HCT116 (cell line): ENCODE measurements at regions not wholly inside any gene's neighbourhood (a gene's known extent, or its start where the extent isn't known, plus 50 kb on each side); places are given as distances from the start of the nearest gene placed in this dataset.

Source experiments
- ATAC-seq: fragments of 200-7000 bp; cut with Tn5 transposase; 2 replicates; pipeline ENCODE4 v1.9.1; 2020; ENCODE audit warnings: mild to moderate bottlenecking, moderate library complexity
- BruUV-seq: library from RNA; stranded (reverse); fragments of 400-500 nt; replicated peaks from 2 replicates; lab custom pipeline; 2021; lab: Mats Ljungman, UMichigan
- CTCF ChIA-PET: fragments of 300-600 bp; sonication (Branson Sonifier 250); formaldehyde crosslinking; loops from one replicate; lab custom pipeline; 2021; ENCODE audit warnings: antibody characterized with exemption; lab: Charles Lee
- POLR2A ChIA-PET: fragments of 300-600, 350-600 bp; sonication (Branson Sonifier 250); formaldehyde crosslinking; loops from one replicate; lab custom pipeline; 2021; ENCODE audit warnings: antibody characterized with exemption; lab: Charles Lee
- RAD21 ChIA-PET, 2 experiments: fragments of 300-600 bp; sonication (Branson Sonifier 250); formaldehyde crosslinking; loops; one replicate each; lab custom pipeline; 2023; ENCODE audit warnings: low total read pairs in 2 of 2; ENCODE audit not compliant: uncharacterized antibody in 2 of 2, unreplicated experiment in 2 of 2, low non-redundant PET in 1 of 2; lab: Charles Lee
- DNase-seq: peaks from one replicate; pipeline ENCODE4 v3.0.0-alpha.2; 2010; ENCODE audit warnings: low read depth, low spot score
- H2AFZ ChIP-seq: fragments of 200-600 bp; shearing (Covaris generic), sonication (generic); 2 replicates; pipeline ENCODE4 v1.6.1; 2017; ENCODE audit warnings: low read depth, mixed run types, mixed read lengths, antibody characterized with exemption, low read length; ENCODE audit not compliant: poor library complexity, severe bottlenecking
- H3K27ac ChIP-seq: 2 replicates; pipeline ENCODE4 v1.5.1; 2012; ENCODE audit warnings: low read depth, low read length
- H3K27me3 ChIP-seq: fragments of 200-600 bp; sonication (generic); 2 replicates; pipeline ENCODE4 v1.6.1; 2016; ENCODE audit warnings: mixed run types, low read length, mixed read lengths; ENCODE audit not compliant: insufficient read depth
- H3K36me3 ChIP-seq, 2 experiments: fragments of 200-500 bp in 1 of 2; fragments of 200-600 bp in 1 of 2; sonication (Bioruptor generic) in 1 of 2; sonication (generic) in 1 of 2; 2 replicates each; pipeline versions ENCODE4 v1.5.1 to v1.6.1; 2014 to 2016; ENCODE audit warnings: low read length in 2 of 2, inconsistent platforms in 1 of 2, mixed read lengths in 1 of 2, mixed run types in 1 of 2; ENCODE audit not compliant: insufficient read depth in 2 of 2, control insufficient read depth in 1 of 2
- H3K4me1 ChIP-seq, 2 experiments: fragments of 200-600 bp in 1 of 2; sonication (generic) in 1 of 2; 2 replicates each; pipeline versions ENCODE4 v1.5.1 to v1.6.1; 2012 to 2017; ENCODE audit warnings: low read length in 2 of 2, inconsistent platforms in 1 of 2, mild to moderate bottlenecking in 1 of 2, mixed read lengths in 1 of 2, mixed run types in 1 of 2, moderate library complexity in 1 of 2; ENCODE audit not compliant: insufficient read depth in 2 of 2, control insufficient read depth in 1 of 2
- H3K4me2 ChIP-seq: fragments of 200-600 bp; sonication (generic); 2 replicates; pipeline ENCODE4 v1.6.1; 2017; ENCODE audit warnings: mixed run types, low read length, mixed read lengths
- H3K4me3 ChIP-seq, 2 experiments: fragments of 200-600 bp in 1 of 2; sonication (generic) in 1 of 2; replicated peaks in 1 of 2; 2 replicates each; pipeline ENCODE4 v1.5.1; 2011 to 2016; ENCODE audit warnings: low read length in 2 of 2, control low read depth in 1 of 2, low read depth in 1 of 2, mild to moderate bottlenecking in 1 of 2, mixed read lengths in 1 of 2, mixed run types in 1 of 2
- H3K79me2 ChIP-seq: fragments of 200-600 bp; sonication (generic); 2 replicates; pipeline ENCODE4 v1.6.1; 2017; ENCODE audit warnings: mild to moderate bottlenecking, mixed run types, low read length, moderate library complexity, mixed read lengths; ENCODE audit not compliant: insufficient read depth
- H3K9ac ChIP-seq: fragments of 200-600 bp; sonication (generic); 2 replicates; pipeline ENCODE4 v1.6.1; 2016; ENCODE audit warnings: low read length, mixed read lengths
- H3K9me2 ChIP-seq: fragments of 200-600 bp; sonication (generic), shearing (Covaris generic); 2 replicates; pipeline ENCODE4 v1.6.1; 2017; ENCODE audit warnings: mixed run types, mild to moderate bottlenecking, moderate library complexity; ENCODE audit not compliant: insufficient read depth
- H3K9me3 ChIP-seq, 2 experiments: fragments of 200-500 bp in 1 of 2; fragments of 200-600 bp in 1 of 2; sonication (Bioruptor generic) in 1 of 2; sonication (generic) in 1 of 2; 2 replicates each; pipeline ENCODE4 v1.6.1; 2014 to 2017; ENCODE audit warnings: low read length in 2 of 2, mixed read lengths in 2 of 2, inconsistent platforms in 1 of 2, low read depth in 1 of 2, mild to moderate bottlenecking in 1 of 2, mixed run types in 1 of 2, moderate library complexity in 1 of 2; ENCODE audit not compliant: control insufficient read depth in 1 of 2, insufficient read depth in 1 of 2
- H4K20me1 ChIP-seq: fragments of 200-600 bp; sonication (generic), shearing (Covaris generic); 2 replicates; pipeline ENCODE4 v1.6.1; 2017; ENCODE audit warnings: mixed run types, mild to moderate bottlenecking, moderate library complexity; ENCODE audit not compliant: insufficient read depth
- CBX3 ChIP-seq: IDR thresholded peaks from 2 replicates; pipeline ENCODE4 v1.6.1; 2012; ENCODE audit warnings: low read depth
- ELF1 ChIP-seq: IDR thresholded peaks from 2 replicates; pipeline ENCODE4 v1.6.1; 2012; ENCODE audit warnings: low read depth, borderline replicate concordance
- JUND ChIP-seq: IDR thresholded peaks from 2 replicates; pipeline ENCODE4 v1.6.1; 2012
- MAX ChIP-seq: IDR thresholded peaks from 2 replicates; pipeline ENCODE4 v1.6.1; 2012
- POLR2AphosphoS5 ChIP-seq: IDR thresholded peaks from 2 replicates; pipeline ENCODE4 v1.6.1; 2011; ENCODE audit warnings: mild to moderate bottlenecking, low read depth, low read length, moderate library complexity
- RAD21 ChIP-seq: IDR thresholded peaks from 2 replicates; pipeline ENCODE4 v1.6.1; 2012; ENCODE audit warnings: low read depth, mild to moderate bottlenecking
- SIN3A ChIP-seq: IDR thresholded peaks from 2 replicates; pipeline ENCODE4 v1.6.1; 2012; ENCODE audit warnings: low read depth
- SRF ChIP-seq: IDR thresholded peaks from 2 replicates; pipeline ENCODE4 v1.6.1; 2012; ENCODE audit warnings: low read depth
- intact Hi-C: fragments of 100-400 bp; cut with micrococcal nuclease; formaldehyde crosslinking; loops from 2 replicates; pipeline ENCODE4 v1.10.0; 2022
- TF ChIP-seq, protein P1 (sequence below), 3 experiments: fragments of 200-600 bp in 1 of 3; sonication (generic) in 1 of 3; IDR thresholded peaks in 2 of 3; conservative IDR thresholded peaks in 1 of 3; 2 replicates each; pipeline ENCODE4 v1.5.1; 2012 to 2017; ENCODE audit warnings: low read depth in 2 of 3, low read length in 2 of 3, antibody characterized with exemption in 1 of 3, borderline replicate concordance in 1 of 3, control low read depth in 1 of 3, mild to moderate bottlenecking in 1 of 3, mixed read lengths in 1 of 3, mixed run types in 1 of 3, moderate library complexity in 1 of 3; ENCODE audit not compliant: insufficient read depth in 1 of 3
- TF ChIP-seq, protein P2 (sequence below): IDR thresholded peaks from 2 replicates; pipeline ENCODE4 v1.6.1; 2011; ENCODE audit warnings: mild to moderate bottlenecking, low read length, moderate library complexity; ENCODE audit not compliant: insufficient replicate concordance; ENCODE audit errors: extremely low read depth

GRCh38 chr10:3287572-3288445 is 115.2 kb upstream of the PITRM1 start:
- peak; percentile 26 for DNase-seq
- ChIA-PET POLR2A (interaction anchor here (0.9 kb wide), 1 partner anchor 498 kb away, joined by 3 read pairs; no protein-coding TSS in a partner anchor), RAD21 (no interaction called here), CTCF (interaction anchor here (1.0 to 2.0 kb wide), 7 partner anchors 9 to 90 kb away, joined by 3 to 4 read pairs (median 3); no protein-coding TSS in a partner anchor)
- peak overlapping the region; percentile 88 for H2AFZ ChIP-seq
- H3K4me3 ChIP-seq: peak overlapping the region; percentile 50 to 57
- no TSS peak for BruUV-seq
- H3K27ac ChIP-seq: no peak overlapping the region
- H3K9me3 ChIP-seq: no peaks in the 10 kb centered on the region
- H4K20me1 ChIP-seq: no peaks in the 10 kb centered on the region
- ATAC-seq: peak; percentile 87
- no peaks in the 10 kb centered on the region for H3K27me3 ChIP-seq
- no peaks in the 10 kb centered on the region for H3K36me3 ChIP-seq
- TF ChIP-seq POLR2AphosphoS5: 0 out of 2 replicates have a peak, but pooled peaks have one; percentile 9
- no peak for TF ChIP-seq JUND
- no peak for TF ChIP-seq SRF
- peak; percentile 26; the same call in 1 of the 2 replicates for TF ChIP-seq RAD21
- TF ChIP-seq CBX3: peak; percentile 49; the same call in 1 of the 2 replicates
- TF ChIP-seq, protein P1, sequence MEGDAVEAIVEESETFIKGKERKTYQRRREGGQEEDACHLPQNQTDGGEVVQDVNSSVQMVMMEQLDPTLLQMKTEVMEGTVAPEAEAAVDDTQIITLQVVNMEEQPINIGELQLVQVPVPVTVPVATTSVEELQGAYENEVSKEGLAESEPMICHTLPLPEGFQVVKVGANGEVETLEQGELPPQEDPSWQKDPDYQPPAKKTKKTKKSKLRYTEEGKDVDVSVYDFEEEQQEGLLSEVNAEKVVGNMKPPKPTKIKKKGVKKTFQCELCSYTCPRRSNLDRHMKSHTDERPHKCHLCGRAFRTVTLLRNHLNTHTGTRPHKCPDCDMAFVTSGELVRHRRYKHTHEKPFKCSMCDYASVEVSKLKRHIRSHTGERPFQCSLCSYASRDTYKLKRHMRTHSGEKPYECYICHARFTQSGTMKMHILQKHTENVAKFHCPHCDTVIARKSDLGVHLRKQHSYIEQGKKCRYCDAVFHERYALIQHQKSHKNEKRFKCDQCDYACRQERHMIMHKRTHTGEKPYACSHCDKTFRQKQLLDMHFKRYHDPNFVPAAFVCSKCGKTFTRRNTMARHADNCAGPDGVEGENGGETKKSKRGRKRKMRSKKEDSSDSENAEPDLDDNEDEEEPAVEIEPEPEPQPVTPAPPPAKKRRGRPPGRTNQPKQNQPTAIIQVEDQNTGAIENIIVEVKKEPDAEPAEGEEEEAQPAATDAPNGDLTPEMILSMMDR (IDR thresholded peaks at IDR 0.05 in 2 of 3, conservative IDR thresholded peaks at IDR 0.05 in 1 of 3; ENCODE audit: borderline replicate concordance in 1 of 3, insufficient read depth in 1 of 3, low read depth in 2 of 3, low read length in 2 of 3): peak; percentile 21 to 48 (median 28); a peak in 4 of 6 replicates
- TF ChIP-seq MAX: peak; percentile 73
- no peak for TF ChIP-seq ELF1
- peak; percentile 52; the same call in 1 of the 2 replicates for TF ChIP-seq SIN3A
- TF ChIP-seq, protein P2, sequence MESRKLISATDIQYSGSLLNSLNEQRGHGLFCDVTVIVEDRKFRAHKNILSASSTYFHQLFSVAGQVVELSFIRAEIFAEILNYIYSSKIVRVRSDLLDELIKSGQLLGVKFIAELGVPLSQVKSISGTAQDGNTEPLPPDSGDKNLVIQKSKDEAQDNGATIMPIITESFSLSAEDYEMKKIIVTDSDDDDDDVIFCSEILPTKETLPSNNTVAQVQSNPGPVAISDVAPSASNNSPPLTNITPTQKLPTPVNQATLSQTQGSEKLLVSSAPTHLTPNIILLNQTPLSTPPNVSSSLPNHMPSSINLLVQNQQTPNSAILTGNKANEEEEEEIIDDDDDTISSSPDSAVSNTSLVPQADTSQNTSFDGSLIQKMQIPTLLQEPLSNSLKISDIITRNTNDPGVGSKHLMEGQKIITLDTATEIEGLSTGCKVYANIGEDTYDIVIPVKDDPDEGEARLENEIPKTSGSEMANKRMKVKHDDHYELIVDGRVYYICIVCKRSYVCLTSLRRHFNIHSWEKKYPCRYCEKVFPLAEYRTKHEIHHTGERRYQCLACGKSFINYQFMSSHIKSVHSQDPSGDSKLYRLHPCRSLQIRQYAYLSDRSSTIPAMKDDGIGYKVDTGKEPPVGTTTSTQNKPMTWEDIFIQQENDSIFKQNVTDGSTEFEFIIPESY: no peak
- H3K9ac ChIP-seq: peak overlapping the region; percentile 18
- intact Hi-C loops: no loop called here
- H3K4me2 ChIP-seq: peak overlapping the region; percentile 85
- H3K4me1 ChIP-seq: peaks cover 4 to 18% of the 10 kb centered on the region in 2 experiments; a peak in 3 of 4 replicates
- no peaks in the 10 kb centered on the region for H3K9me2 ChIP-seq
- H3K79me2 ChIP-seq: no peaks in the 10 kb centered on the region
